GM12872 (cell line): ENCODE measurements at regions not wholly inside any gene's neighbourhood (a gene's known extent, or its start where the extent isn't known, plus 50 kb on each side); places are given as distances from the start of the nearest gene placed in this dataset.

Experiments used
- TF ChIP-seq, protein P1 (sequence below): IDR thresholded peaks from 3 replicates; pipeline ENCODE4 v1.5.1; 2011; ENCODE audit warnings: low read depth, mild to moderate bottlenecking, low read length, moderate library complexity; ENCODE audit not compliant: insufficient read depth

DNA sequence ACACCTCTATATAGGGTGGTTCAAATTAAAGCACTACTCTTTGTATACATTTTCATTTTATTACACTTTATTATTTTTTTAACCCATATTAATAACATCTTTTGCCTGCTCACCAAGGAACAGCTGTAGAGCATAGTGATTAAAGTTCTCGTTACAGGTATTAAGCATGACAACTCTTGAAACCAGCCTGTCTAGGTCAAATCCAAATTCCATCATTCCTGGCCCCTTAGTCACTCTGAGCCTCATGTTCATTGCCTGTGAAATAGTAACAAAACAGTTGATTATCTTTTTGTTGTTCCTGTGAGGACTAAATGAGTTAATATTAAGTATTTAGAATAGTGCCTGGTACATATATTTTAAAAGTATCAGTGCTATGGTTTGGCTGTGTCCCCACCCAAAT, 334.5 kb downstream of the RAB38 start:
- TF ChIP-seq, protein P1, sequence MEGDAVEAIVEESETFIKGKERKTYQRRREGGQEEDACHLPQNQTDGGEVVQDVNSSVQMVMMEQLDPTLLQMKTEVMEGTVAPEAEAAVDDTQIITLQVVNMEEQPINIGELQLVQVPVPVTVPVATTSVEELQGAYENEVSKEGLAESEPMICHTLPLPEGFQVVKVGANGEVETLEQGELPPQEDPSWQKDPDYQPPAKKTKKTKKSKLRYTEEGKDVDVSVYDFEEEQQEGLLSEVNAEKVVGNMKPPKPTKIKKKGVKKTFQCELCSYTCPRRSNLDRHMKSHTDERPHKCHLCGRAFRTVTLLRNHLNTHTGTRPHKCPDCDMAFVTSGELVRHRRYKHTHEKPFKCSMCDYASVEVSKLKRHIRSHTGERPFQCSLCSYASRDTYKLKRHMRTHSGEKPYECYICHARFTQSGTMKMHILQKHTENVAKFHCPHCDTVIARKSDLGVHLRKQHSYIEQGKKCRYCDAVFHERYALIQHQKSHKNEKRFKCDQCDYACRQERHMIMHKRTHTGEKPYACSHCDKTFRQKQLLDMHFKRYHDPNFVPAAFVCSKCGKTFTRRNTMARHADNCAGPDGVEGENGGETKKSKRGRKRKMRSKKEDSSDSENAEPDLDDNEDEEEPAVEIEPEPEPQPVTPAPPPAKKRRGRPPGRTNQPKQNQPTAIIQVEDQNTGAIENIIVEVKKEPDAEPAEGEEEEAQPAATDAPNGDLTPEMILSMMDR = no peak

DNA sequence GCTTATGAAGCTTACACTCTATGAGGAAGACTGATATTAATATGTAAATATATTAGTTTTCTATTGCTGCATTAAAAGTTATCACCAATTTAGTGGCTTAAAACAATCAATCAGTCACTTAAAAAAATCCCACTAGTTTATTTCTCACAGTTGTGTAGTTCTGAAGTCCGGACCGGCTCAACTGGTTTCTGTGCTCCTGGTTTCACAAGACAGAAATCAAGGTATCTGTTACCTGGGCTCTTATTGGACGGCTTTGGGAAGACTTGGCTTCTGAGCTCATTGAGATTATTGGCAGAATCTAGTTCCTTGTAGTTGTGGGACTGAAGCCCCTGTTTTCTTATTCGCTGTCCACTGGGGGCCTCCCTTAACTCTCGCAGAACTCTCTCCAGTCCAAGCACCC, 343.0 kb downstream of the RAB38 start:
- TF ChIP-seq, protein P1 = no peak

DNA sequence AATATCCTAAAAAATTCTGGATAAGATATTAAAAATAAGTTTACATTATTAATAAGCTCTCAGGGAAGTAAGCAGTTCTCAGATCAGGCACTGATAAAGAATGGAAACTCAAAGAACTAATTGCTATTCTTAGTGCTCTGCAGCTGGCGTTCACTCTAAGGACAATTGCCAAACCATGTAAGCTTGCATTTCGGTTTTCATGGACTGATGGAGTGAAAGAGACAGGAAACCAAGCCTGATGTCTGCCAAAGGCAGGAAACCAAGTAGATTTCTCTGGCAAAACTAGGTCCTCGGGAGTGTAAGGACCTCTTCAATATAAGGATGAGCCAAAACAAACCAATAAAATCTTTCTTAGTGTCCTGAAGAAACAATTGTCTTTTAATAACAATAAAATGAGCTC, 355.2 kb downstream of the RAB38 start:
- TF ChIP-seq, protein P1 = no peak

DNA sequence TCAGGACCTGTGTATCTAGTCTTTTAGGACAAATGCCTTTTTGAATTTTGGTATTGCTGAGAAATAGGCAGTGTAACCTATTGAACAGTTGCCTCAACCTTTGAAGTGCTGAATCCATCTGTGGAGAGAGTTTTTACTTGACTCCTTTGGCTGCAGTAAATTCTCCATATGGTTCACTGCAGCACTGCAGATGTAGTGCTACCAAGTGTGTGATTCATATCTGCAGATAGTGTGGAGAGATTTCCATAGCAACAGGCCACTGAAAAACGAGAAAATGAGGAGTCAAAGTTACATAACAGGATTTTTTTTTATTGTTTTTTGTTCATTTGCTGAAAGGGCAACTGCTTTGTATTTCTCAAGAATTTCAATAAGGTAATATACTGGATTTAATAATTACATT, 356.1 kb downstream of the RAB38 start:
- TF ChIP-seq, protein P1 = no peak

DNA sequence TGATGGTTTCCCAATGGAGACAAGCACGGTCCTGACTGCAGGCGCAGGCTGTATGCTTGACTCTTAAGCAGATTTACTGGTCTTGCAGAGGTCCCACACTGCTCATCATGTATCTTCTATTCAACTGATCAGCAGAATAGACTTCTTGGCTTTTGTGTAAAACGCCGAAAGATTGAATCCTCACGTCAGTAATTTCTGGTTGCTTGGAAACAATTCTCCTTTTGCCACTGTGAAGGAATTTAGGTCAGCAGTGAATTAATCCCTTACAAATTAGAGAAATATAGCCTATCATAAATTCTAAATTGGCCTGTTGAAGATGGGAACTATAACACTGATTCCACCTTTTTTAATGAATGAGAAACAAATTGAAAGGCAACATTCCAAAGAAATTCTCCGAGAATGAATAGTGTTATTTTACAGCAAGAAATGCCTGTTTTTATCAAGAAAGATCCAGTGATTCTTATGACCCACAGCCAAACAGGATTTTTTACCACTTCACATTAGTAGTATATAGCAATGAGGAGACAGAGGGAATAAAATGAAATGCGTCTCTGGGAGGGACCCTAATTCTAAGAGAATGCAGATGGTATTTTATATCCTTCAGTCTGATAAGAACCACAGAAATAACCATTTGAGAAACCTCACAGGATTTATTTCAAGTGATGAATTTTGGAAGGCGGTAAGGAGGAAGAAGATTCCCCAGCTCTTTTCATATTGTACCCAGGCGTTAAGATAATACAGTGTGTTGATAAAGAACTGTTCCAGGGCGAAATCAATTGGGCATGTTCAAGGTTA, 362.5 kb downstream of the RAB38 start:
- TF ChIP-seq, protein P1 = no peak

DNA sequence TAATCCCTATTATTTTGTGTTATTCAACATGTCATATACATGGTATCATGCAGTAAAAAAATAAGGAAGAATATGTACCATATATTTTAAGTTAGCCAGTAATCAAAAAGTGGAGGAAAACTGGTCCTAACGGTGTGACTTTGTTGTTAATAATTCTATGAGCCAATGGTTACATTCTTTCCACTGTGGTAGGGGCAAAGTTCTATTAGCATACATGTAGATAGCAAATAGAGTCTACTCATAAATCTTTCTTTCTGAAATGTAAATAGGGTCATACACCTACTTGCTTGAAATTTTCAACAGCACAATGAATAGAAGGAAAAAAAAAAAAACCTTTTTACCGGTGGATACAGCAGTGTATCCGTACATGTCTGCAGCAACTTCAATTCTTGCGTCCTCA, 364.8 kb downstream of the RAB38 start:
- TF ChIP-seq, protein P1 = no peak

DNA sequence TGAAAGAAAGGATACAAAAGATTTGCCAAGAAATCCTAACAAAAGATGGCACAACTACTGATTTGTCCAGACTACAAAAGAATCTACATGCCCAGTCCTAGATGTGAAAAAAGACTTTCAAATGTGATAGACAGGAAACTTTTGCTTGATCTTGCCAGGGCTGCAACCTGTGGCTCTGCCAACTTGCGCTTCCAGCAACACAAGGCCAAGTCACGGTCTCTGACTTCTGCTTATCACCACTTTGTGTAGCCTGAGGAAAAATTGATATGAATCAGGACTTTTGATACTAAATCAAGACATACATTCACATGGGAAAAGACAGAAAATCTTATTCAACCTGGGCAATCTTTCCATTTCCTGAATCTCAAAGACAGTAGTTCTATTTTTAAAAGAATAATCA, 366.0 kb downstream of the RAB38 start:
- TF ChIP-seq, protein P1 = no peak
